Ovary (tissue), 7 donors: ENCODE measurements at regions not wholly inside any gene's neighbourhood (a gene's known extent, or its start where the extent isn't known, plus 50 kb on each side); places are given as distances from the start of the nearest gene placed in this dataset.

Source experiments
- DNase-seq, 5 donors: peaks; one replicate each; pipeline ENCODE4 v3.0.0-alpha.2; 2019 to 2020
- H3K27ac ChIP-seq, 2 donors: fragments of 200-600 bp; one replicate each; pipeline versions ENCODE4 v1.5.1 to v1.8.0; 2019 to 2022
- H3K27me3 ChIP-seq: fragments of 200-600 bp; one replicate; pipeline ENCODE4 v1.8.0; 2022
- H3K36me3 ChIP-seq: fragments of 200-600 bp; sonication (generic); one replicate; pipeline ENCODE4 v1.5.1; 2019
- H3K4me1 ChIP-seq: one replicate; pipeline ENCODE4 v1.8.1; 2013; ENCODE audit warnings: mild to moderate bottlenecking, moderate library complexity; ENCODE audit not compliant: insufficient read depth
- H3K4me3 ChIP-seq: fragments of 200-600 bp; sonication (generic); one replicate; pipeline ENCODE4 v1.5.1; 2017
- H3K9me3 ChIP-seq, 2 donors: fragments of 200-600 bp in 1 of 2; sonication (generic) in 1 of 2; one replicate each; pipeline versions ENCODE4 v1.5.1 to v1.8.1; 2013 to 2019; ENCODE audit warnings: mild to moderate bottlenecking in 1 of 2, moderate library complexity in 1 of 2
- CTCF ChIP-seq, 3 donors: fragments of 450-650 bp in 2 of 3; fragments of 200-600 bp in 1 of 3; IDR thresholded peaks; one replicate each; pipeline versions ENCODE4 v1.5.1 to v1.8.0; 2016 to 2022; ENCODE audit warnings: antibody characterized with exemption in 3 of 3, mild to moderate bottlenecking in 1 of 3
- EP300 ChIP-seq: sonication (generic); formaldehyde crosslinking; IDR thresholded peaks from one replicate; pipeline ENCODE4 v1.6.1; 2017; ENCODE audit warnings: antibody characterized with exemption
- POLR2A ChIP-seq: fragments of 450-650 bp; IDR thresholded peaks from one replicate; pipeline ENCODE4 v1.6.1; 2017; ENCODE audit warnings: antibody characterized with exemption, mild to moderate bottlenecking, moderate library complexity
- WGBS, 3 donors: extraction: QIAGEN DNeasy Blood & Tissue Kit in 1 of 3; methylation state at CpG; one replicate each; pipeline versions ENCODE4 v1.1.5 to v1.1.7; 2013 to 2017; 5-methylcytosine and 5-hydroxymethylcytosine counted together
- intact Hi-C, 4 donors: fragments of 100-400 bp; cut with DNase I; formaldehyde crosslinking; loops; one replicate each; pipeline versions ENCODE4 v1.11.0 to v1.15.1; 2022 to 2023
- donor health status: DM: no; HTN: no; CAD: no; lungs with moderate emphysema.
- donor health status: DM: no; HTN: no; CAD: no.
- donor health status: Bipolar disorder and iron deficiency.
- donor health status: DM: no; HTN: no; CAD: no.
- donor health status: DM: yes; HTN: yes; CAD: no.

GRCh38 chr16:79480056-79480455, 120.5 kb downstream of the MAF start:
- Histone ChIP-seq H3K27me3 (no peaks in the 10 kb centered on the region), H3K9me3 (no peaks in the 10 kb centered on the region), H3K27ac (no peak overlapping the region), H3K4me1 (no peaks in the 10 kb centered on the region), H3K36me3 (no peaks in the 10 kb centered on the region), H3K4me3 (no peak overlapping the region)
- TF ChIP-seq CTCF (IDR thresholded peaks at IDR 0.05), result no peak
- no peak for TF ChIP-seq POLR2A
- no peak for TF ChIP-seq EP300
- intact Hi-C loops, result loop anchor here in 1 of 4 donors (5.0 kb wide), 1 partner anchor 587 kb away; no protein-coding TSS in a partner anchor
- WGBS, 3 donors, result 73 to 83% (median 75%) methylated on average over 8 of the region's 8 CpGs
- no peak for DNase-seq

GRCh38 chr16:79476580-79476979, 124.0 kb downstream of the MAF start:
- H3K27me3 ChIP-seq, result no peaks in the 10 kb centered on the region
- no peak overlapping the region for H3K27ac ChIP-seq
- no peaks in the 10 kb centered on the region for H3K4me1 ChIP-seq
- no peaks in the 10 kb centered on the region for H3K9me3 ChIP-seq
- 94 to 96% (median 95%) methylated on average over 5 of the region's 5 CpGs for WGBS, 3 donors
- H3K4me3 ChIP-seq, result no peak overlapping the region
- TF ChIP-seq CTCF (IDR thresholded peaks at IDR 0.05), result no peak
- H3K36me3 ChIP-seq, result no peaks in the 10 kb centered on the region
- no peak for DNase-seq
- intact Hi-C loops, result no loop called here

- no peak for TF ChIP-seq CTCF (IDR thresholded peaks at IDR 0.05)
- TF ChIP-seq EP300, result no peak
- no peak for TF ChIP-seq POLR2A
- H3K36me3 ChIP-seq, result no peaks in the 10 kb centered on the region
- H3K27me3 ChIP-seq, result no peaks in the 10 kb centered on the region
- H3K4me3 ChIP-seq, result no peak overlapping the region
- WGBS, 3 donors, result 89 to 94% (median 94%) methylated on average over 4 of the region's 4 CpGs
- no peaks in the 10 kb centered on the region for H3K9me3 ChIP-seq
- intact Hi-C loops, result no loop called here
- DNase-seq, result no peak
- no peaks in the 10 kb centered on the region for H3K4me1 ChIP-seq
- H3K27ac ChIP-seq, result no peak overlapping the region
These were observed 124.7 kb downstream of the MAF start for GRCh38 chr16:79475841-79476240.

GRCh38 chr16:79473456-79473855, 127.1 kb downstream of the MAF start:
- no peaks in the 10 kb centered on the region for H3K4me1 ChIP-seq
- H3K36me3 ChIP-seq, result no peaks in the 10 kb centered on the region
- no peaks in the 10 kb centered on the region for H3K27me3 ChIP-seq
- no peak overlapping the region for H3K27ac ChIP-seq
- H3K4me3 ChIP-seq, result no peak overlapping the region
- 78 to 80% (median 80%) methylated on average over 6 of the region's 6 CpGs for WGBS, 3 donors
- intact Hi-C loops, result no loop called here
- DNase-seq, result no peak
- TF ChIP-seq CTCF (IDR thresholded peaks at IDR 0.05) (no peak), POLR2A (no peak), EP300 (no peak)
- H3K9me3 ChIP-seq, result no peaks in the 10 kb centered on the region

- H3K9me3 ChIP-seq, result no peaks in the 10 kb centered on the region
- H3K27ac ChIP-seq, result no peak overlapping the region
- no peak for DNase-seq
- no peaks in the 10 kb centered on the region for H3K4me1 ChIP-seq
- no peak overlapping the region for H3K4me3 ChIP-seq
- TF ChIP-seq EP300 (no peak), POLR2A (no peak), CTCF (IDR thresholded peaks at IDR 0.05) (no peak)
- H3K27me3 ChIP-seq, result no peaks in the 10 kb centered on the region
- no peaks in the 10 kb centered on the region for H3K36me3 ChIP-seq
- intact Hi-C loops, result no loop called here
- WGBS, 3 donors, result 92 to 97% (median 95%) methylated on average over 3 of the region's 3 CpGs
These were observed 128.1 kb downstream of the MAF start for GRCh38 chr16:79472426-79472825.
